ENCODE measurements at regions not wholly inside any gene's neighbourhood (a gene's known extent, or its start where the extent isn't known, plus 50 kb on each side); places are given as distances from the start of the nearest gene placed in this dataset.

GRCh38 chr4:8728536-8729407 lies 136.2 kb downstream of the CPZ start:
- no peak for FAIRE-seq
- no peak overlapping the region for H3K9ac ChIP-seq (ENCODE audit: control insufficient read depth, insufficient read depth, low read length)
- ATAC-seq = no peak

DNA sequence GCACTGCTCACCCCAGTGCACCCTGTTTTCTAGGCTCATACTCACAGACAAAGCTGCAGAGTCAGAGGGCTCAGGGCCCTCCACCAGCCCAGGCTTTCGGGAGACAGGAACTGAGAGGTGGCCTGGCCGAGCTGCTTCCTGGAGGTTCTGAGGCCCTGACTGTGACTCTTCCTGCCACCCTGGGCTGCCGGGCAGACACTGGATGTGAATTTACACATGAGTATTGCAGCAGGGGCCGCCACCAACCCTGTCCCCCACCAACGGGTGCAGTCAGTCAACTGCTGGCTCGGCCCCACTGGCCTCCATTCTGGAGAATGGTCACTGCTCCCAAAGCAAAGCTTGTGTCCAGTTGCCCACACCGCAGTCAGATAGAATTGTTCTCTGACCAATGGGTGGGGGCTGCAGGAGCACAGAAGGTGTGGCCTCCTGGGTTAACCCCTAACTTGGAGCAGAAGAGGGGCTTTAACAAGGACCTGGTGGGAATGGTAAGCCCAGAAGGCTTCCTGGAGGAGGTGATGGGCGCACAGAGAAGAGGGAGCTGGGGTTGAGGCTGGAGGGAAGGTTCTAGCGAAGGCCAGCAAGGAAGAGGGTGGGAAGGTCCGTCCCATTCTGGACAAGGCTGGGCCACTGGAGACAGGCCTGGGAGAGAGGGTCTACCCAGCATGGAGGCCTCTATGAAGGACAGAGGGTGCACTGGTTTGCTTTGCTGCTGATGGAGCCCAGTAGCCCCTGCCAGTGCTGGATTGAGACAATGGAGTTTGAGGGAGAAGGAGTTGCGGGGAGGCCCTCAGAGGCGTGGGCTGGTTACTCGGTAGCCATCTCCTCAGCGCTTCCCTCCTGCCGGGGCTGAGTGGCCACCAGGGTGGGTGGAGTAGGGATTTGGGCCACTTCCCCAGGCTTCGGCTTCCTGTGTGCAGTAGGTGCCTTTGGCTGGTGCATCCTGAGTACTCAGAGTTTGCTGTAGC lies 135.3 kb downstream of the CPZ start:
- 10% methylated on average over 16 of the region's 16 CpGs for WGBS (ENCODE audit: insufficient coverage, insufficient replicate concordance, low lambda C conversion rate, missing lambda C conversion rate)
- intact Hi-C loops (cut with micrococcal nuclease; ENCODE audit: unreplicated experiment) = no loop called here
- no peak overlapping the region for H2AFZ ChIP-seq (ENCODE audit: control insufficient read depth, low read depth, low read length)
- in situ Hi-C loops (cut with MboI) = no loop called here
- DNase-seq (ENCODE audit: low read depth, low spot score) (no peak), ATAC-seq (no peak), FAIRE-seq (no peak)
- no peaks in the 10 kb centered on the region for H3K4me1 ChIP-seq (ENCODE audit: control insufficient read depth, insufficient read depth, low read length)
- H3K9ac ChIP-seq (ENCODE audit: control insufficient read depth, insufficient read depth, low read length) = no peak overlapping the region
- no TSS peak for BruUV-seq (replicated peaks)
- no peak overlapping the region for H3K4me2 ChIP-seq (ENCODE audit: control insufficient read depth, insufficient read depth)
- ChIA-PET SMC1A (ENCODE audit: uncharacterized antibody, unreplicated experiment) (no interaction called here), POLR2A (no interaction called here), RAD21 (ENCODE audit: unreplicated experiment) (no interaction called here), CTCF (no interaction called here)
- no peaks in the 10 kb centered on the region for H4K20me1 ChIP-seq (ENCODE audit: control insufficient read depth, insufficient read depth)
- H3K36me3 ChIP-seq (ENCODE audit: control insufficient read depth in 2 of 2, insufficient read depth in 2 of 2, low read length in 1 of 2) = no peaks in the 10 kb centered on the region
- H3K27me3 ChIP-seq (replicated peaks in 1 of 2; ENCODE audit: control insufficient read depth in 2 of 2, insufficient read depth in 2 of 2, low read length in 1 of 2) = no peaks in the 10 kb centered on the region
- H3K27ac ChIP-seq (ENCODE audit: control insufficient read depth, insufficient read depth) = no peak overlapping the region
- no peaks in the 10 kb centered on the region; the same call in 2 of the 3 replicates for H3K9me3 ChIP-seq (replicated peaks; ENCODE audit: control insufficient read depth, insufficient read depth, low read length)
- no peak overlapping the region for H3K4me3 ChIP-seq
- H3K79me2 ChIP-seq (ENCODE audit: control insufficient read depth, insufficient read depth, low read length) = no peaks in the 10 kb centered on the region
- TF ChIP-seq SMARCA5 (IDR thresholded peaks at IDR 0.05) = no peak
- TF ChIP-seq USF1 (IDR thresholded peaks at IDR 0.05; ENCODE audit: borderline replicate concordance, extremely low read length, insufficient read depth, low read depth, low read length) = no peak
- TF ChIP-seq BACH1 (IDR thresholded peaks at IDR 0.05; ENCODE audit: borderline replicate concordance) = no peak
- TF ChIP-seq FOXM1 (IDR thresholded peaks at IDR 0.05; ENCODE audit: low read depth, low read length) = no peak
- no peak for TF ChIP-seq IKZF2 (IDR thresholded peaks at IDR 0.05)
- TF ChIP-seq, protein P1, sequence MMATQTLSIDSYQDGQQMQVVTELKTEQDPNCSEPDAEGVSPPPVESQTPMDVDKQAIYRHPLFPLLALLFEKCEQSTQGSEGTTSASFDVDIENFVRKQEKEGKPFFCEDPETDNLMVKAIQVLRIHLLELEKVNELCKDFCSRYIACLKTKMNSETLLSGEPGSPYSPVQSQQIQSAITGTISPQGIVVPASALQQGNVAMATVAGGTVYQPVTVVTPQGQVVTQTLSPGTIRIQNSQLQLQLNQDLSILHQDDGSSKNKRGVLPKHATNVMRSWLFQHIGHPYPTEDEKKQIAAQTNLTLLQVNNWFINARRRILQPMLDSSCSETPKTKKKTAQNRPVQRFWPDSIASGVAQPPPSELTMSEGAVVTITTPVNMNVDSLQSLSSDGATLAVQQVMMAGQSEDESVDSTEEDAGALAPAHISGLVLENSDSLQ (IDR thresholded peaks at IDR 0.05) = no peak
- TF ChIP-seq BMI1 (IDR thresholded peaks at IDR 0.05; ENCODE audit: borderline replicate concordance) = no peak
- TF ChIP-seq GABPA (IDR thresholded peaks at IDR 0.05; ENCODE audit: low read depth) = no peak
- TF ChIP-seq LARP7 (IDR thresholded peaks at IDR 0.05) = no peak
- no peak for TF ChIP-seq YBX1 (IDR thresholded peaks at IDR 0.05)
- TF ChIP-seq ZNF384 (IDR thresholded peaks at IDR 0.05; ENCODE audit: borderline replicate concordance, low read depth, low read length) = no peak
- no peak for TF ChIP-seq SP1 (IDR thresholded peaks at IDR 0.05; ENCODE audit: low read depth, low read length)
- no peak for TF ChIP-seq ZNF622 (IDR thresholded peaks at IDR 0.05)

More at GRCh38 chr4:8728536-8729407, 136.2 kb downstream of the CPZ start:
- no peak overlapping the region for H3K4me3 ChIP-seq
- RAD21 ChIA-PET (ENCODE audit: unreplicated experiment) = no interaction called here
- POLR2A ChIA-PET = no interaction called here
- no peaks in the 10 kb centered on the region for H3K36me3 ChIP-seq (ENCODE audit: control insufficient read depth in 2 of 2, insufficient read depth in 2 of 2, low read length in 1 of 2)
- in situ Hi-C loops (cut with MboI) = no loop called here
- H3K4me1 ChIP-seq (ENCODE audit: control insufficient read depth, insufficient read depth, low read length) = no peaks in the 10 kb centered on the region
- BruUV-seq (replicated peaks) = no TSS peak
- CTCF ChIA-PET = no interaction called here
- no peak overlapping the region for H3K27ac ChIP-seq (ENCODE audit: control insufficient read depth, insufficient read depth)
- no peak for DNase-seq (ENCODE audit: low read depth, low spot score)
- no peaks in the 10 kb centered on the region; the same call in 2 of the 3 replicates for H3K9me3 ChIP-seq (replicated peaks; ENCODE audit: control insufficient read depth, insufficient read depth, low read length)
- TF ChIP-seq PAX5 (IDR thresholded peaks at IDR 0.05; ENCODE audit: borderline replicate concordance, low read depth, low read length) = no peak
- TF ChIP-seq NFXL1 (IDR thresholded peaks at IDR 0.05; ENCODE audit: borderline replicate concordance) = no peak
- no peak for TF ChIP-seq EZH2 (IDR thresholded peaks at IDR 0.05; ENCODE audit: borderline replicate concordance, control insufficient read depth, low read depth, low read length)
- TF ChIP-seq SUZ12 (IDR thresholded peaks at IDR 0.05; ENCODE audit: unreplicated experiment) = no peak
- no peak for TF ChIP-seq SUPT20H (IDR thresholded peaks at IDR 0.05; ENCODE audit: borderline replicate concordance, control insufficient read depth, low read depth, low read length)
- no peaks in the 10 kb centered on the region for H4K20me1 ChIP-seq (ENCODE audit: control insufficient read depth, insufficient read depth)
- WGBS (ENCODE audit: insufficient coverage, insufficient replicate concordance, low lambda C conversion rate, missing lambda C conversion rate) = 24% methylated on average over 21 of the region's 21 CpGs
- no peak overlapping the region for H3K4me2 ChIP-seq (ENCODE audit: control insufficient read depth, insufficient read depth)
- no peaks in the 10 kb centered on the region for H3K27me3 ChIP-seq (replicated peaks in 1 of 2; ENCODE audit: control insufficient read depth in 2 of 2, insufficient read depth in 2 of 2, low read length in 1 of 2)
- intact Hi-C loops (cut with micrococcal nuclease; ENCODE audit: unreplicated experiment) = no loop called here
- SMC1A ChIA-PET (ENCODE audit: uncharacterized antibody, unreplicated experiment) = no interaction called here
- H2AFZ ChIP-seq (ENCODE audit: control insufficient read depth, low read depth, low read length) = no peak overlapping the region
- no peaks in the 10 kb centered on the region for H3K79me2 ChIP-seq (ENCODE audit: control insufficient read depth, insufficient read depth, low read length)
